GM21526 (cell line): ENCODE measurements at regions not wholly inside any gene's neighbourhood (a gene's known extent, or its start where the extent isn't known, plus 50 kb on each side); places are given as distances from the start of the nearest gene placed in this dataset.
"Not testable (repeated sequence)": the region's sequence is repeated elsewhere in the genome, so short reads cannot be mapped to it uniquely, and the experiment has no call there.

Experiments used
- ATAC-seq: cut with Tn5 transposase; IDR thresholded peaks from one replicate; pipeline ENCODE4 v1.9.1; 2021; ENCODE audit warnings: moderate library complexity; ENCODE audit not compliant: unreplicated experiment, low FRiP score

GRCh38 chr4:126375462-126376054 lies 1060.8 kb downstream of the FAT4 start:
- no peak for ATAC-seq

- no peak for ATAC-seq
These were observed 1071.2 kb downstream of the FAT4 start for GRCh38 chr4:126385954-126386353.

GRCh38 chr4:126386512-126386911 lies 1071.8 kb downstream of the FAT4 start:
- ATAC-seq, result no peak

DNA sequence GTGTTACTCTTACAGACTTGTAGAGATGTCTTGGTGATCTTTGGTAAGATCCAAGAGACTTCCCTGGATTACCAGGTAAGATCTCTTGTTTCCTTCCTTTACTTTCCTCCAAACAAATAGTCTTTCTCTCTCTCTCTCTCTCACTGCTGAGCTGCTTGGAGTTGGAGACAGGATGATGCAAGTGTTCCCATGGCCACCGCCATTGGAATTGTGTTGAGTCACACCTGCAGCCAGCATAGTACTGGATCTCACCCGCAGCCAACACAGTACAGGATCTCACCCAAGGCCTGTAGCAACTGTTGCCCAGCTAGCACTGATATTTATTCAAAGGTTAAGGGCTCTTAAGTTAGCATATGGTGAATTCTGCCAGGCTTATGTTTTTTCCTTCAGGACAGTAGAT lies 1080.9 kb downstream of the FAT4 start:
- ATAC-seq, result no peak

GRCh38 chr4:126396121-126396520 lies 1081.4 kb downstream of the FAT4 start:
- no peak for ATAC-seq

DNA sequence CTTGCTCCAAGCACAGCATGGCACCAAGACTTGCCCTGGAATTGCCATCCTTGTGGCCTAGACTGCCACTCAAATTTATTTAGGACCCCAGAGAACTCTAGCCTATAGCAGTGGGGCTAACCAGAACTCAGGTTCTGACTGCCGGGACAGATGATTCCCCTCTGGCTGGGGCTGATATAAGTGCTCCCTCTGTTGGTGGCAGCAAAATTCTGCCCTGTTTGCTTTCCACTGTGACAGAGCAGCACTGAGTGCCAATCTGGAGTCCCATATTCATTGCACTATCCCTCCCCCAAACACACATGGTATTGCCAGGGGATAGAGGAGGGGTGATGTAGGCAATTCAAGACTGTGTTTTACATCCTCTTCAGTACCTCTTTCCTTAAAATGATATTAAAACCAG lies 1081.9 kb downstream of the FAT4 start:
- no peak for ATAC-seq

DNA sequence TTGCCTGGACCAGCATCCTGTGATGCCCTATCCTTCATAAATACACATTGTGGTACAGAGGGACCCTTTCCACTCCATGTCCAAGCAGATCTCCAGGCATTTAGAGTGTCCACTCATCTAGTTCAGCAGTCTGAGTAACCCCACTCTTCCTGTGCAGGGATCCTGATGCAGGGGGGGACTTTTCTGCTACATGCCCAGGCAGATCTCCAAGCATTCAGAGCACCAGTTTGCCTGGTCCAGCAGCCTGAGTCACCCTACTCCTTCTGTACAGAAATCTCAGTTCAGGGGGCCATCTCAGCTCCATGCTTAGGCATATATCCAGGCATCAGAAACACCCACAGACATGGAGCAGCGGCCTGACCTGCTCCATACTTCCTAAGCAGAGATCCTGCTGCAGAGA lies 1089.8 kb downstream of the FAT4 start:
- ATAC-seq, result no peak

DNA sequence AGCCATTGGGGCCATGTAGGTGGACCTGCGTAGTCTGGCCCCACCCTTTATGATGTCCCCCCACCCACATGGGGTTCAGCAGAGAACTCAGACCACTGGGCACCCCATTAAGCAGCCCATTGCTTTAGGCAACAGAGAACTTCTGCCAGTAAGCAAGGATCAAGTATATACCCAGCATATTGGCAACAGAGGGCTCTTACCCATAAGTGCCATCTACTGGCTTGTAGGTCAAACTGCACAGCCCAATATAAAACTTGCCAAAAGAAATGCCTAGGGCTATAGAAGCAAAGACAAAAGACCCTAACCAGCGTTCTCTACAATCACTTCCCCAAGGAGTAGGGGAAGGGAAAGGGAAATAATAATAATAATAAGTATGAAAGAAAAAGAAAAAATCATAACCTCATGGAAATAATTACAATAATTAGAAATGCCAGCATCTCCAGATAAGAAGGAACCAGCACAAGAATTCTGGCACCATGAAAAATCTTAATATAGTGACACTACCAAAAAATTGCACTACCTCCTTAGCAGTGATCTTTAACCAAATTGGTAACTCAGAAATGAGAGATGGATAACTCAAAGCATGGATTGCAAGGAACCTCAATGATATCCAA lies 1090.7 kb downstream of the FAT4 start:
- no peak for ATAC-seq

DNA sequence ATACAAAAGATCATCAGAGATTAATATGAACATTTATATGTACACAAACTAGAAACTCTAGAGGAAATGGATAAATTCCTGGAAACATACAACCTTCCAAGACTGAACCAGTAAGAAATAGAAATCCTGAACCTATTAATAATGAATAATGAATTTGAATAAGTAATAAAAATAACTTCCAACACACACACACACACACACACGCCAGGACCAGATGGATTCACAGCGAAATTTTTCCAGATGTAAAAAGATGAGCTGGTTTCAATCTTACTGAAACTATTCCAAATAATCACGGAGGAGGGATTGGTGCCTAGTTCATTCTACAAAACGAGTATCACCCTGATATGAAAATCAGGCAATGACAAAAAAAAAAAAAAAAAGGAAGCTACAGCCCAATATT lies 1095.0 kb downstream of the FAT4 start:
- ATAC-seq, result no peak

DNA sequence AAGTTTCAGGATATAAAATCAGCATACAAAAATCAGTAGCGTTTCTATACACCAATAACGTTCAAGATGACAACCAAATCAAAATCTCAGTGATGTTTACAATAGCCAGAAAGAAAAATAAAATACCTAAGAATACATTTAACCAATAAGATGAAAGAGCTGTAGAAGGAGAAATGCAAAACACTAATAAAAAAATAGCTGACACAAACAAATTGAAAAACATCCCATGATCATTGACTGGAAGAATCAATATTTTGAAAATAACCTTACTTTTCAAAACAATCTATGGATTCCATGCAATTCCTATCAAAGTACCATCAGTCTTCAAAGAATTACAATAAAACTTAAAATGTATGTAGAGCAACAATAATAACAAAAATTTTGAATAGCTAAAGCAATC lies 1096.3 kb downstream of the FAT4 start:
- no peak for ATAC-seq

GRCh38 chr4:126412310-126412709 lies 1097.6 kb downstream of the FAT4 start:
- ATAC-seq, result not testable (repeated sequence)

DNA sequence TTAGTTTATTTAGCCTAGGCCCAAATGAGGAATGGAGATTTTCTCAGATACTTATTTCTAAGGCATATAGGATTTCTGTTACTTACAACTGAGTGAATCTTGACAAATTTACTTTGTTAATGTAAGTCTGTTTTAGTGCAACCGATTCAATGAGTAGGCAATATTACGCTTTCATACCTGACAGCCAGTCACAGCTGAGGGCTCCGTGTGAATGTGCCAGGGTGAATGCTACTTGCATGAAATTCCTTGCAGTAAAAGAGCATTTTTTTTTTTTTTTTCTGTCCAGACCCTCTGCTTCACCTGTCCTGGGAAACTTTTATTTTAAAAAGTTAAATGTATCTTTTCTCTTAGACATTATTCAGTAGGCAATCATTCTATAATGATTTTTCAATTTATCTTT lies 1100.0 kb downstream of the FAT4 start:
- ATAC-seq, result no peak

GRCh38 chr4:126419266-126419665 lies 1104.5 kb downstream of the FAT4 start:
- no peak for ATAC-seq

GRCh38 chr4:126427853-126428252 lies 1113.1 kb downstream of the FAT4 start:
- no peak for ATAC-seq

GRCh38 chr4:126431049-126431448 lies 1116.3 kb downstream of the FAT4 start:
- ATAC-seq, result no peak

- no peak for ATAC-seq
These were observed 1120.7 kb downstream of the FAT4 start for GRCh38 chr4:126435491-126435890.

DNA sequence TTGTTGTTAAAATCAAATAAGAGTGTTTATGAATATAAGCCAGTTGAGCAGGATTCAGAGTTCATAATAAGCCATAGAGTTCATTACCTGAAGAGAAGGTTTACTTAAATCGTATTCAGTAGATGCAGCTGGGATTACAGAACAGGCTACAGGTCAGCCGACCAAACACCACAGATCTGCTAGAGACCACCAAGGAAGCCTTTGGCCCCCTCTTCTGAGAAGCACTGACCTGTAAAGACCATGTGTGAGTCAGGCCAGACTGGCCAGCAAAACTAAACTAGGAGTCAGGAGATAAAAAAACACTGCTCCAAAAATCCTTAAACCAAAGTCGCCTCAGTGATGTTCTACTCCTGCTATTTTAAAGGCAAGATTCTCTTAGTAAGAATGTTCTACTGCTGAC lies 1125.5 kb downstream of the FAT4 start:
- ATAC-seq, result no peak

DNA sequence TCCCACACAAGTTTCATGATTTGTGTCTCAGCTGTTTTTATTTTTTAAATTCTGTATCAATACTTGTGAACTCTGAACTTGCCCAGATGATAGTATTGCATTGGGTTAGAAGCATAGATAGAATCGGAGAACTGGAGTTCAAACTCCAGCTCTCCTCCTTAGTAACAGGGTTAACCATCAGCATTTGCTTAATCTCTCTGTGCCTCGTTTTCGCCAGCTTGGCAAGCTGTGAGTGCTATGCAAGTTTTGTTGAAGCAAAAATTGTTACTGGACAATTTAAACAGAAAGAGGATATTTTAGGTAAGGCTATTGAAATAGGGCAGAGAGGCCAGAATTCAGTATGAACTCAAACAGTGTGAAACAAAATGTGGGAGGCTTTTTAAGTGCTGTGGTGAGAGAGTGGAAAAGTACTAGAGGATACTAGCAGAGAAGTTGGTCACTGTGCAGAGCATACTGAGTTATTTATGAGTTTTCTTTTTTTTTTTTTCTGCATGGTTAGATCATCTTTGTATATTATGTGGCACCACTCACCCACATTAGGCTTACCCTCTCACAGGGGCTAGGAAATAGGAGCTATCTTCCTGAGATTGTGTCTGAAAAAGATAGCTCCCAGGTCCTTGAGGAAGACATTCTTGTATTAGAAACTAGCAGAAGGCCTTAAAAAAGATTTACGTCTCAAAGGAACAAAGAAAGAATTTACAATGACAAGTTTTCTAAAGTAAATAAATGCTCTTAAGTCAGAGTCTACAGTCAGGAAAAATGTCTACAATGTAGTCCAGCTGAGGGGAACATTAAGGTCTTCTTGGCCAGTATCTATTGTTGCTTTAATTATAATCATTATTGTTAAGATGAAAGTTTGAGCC lies 1126.6 kb downstream of the FAT4 start:
- no peak for ATAC-seq

DNA sequence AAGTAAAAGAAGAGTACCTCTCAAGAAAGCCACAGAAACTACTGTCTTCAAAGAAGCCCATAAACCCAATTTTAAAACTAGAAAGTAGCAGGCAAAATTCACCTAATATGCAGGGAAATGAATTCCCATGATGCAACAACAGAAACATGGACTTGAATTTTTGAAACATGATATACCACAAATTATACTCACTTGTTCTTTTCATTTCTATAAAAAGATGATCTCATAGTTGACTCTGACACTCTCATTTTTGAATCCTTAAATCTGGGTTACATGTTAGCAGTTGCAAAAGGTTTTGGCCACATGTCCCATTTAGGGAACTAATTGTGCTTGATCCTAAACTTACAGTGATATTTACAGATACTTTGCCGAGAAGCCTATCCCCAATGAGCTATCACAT lies 1130.8 kb downstream of the FAT4 start:
- ATAC-seq, result no peak

GRCh38 chr4:126446917-126447316 lies 1132.2 kb downstream of the FAT4 start:
- no peak for ATAC-seq

GRCh38 chr4:126448086-126448845 lies 1133.5 kb downstream of the FAT4 start:
- ATAC-seq, result no peak
